Spinal cord (tissue), 9 donors: ENCODE measurements at regions not wholly inside any gene's neighbourhood (a gene's known extent, or its start where the extent isn't known, plus 50 kb on each side); places are given as distances from the start of the nearest gene placed in this dataset.
"Not testable (repeated sequence)": the region's sequence is repeated elsewhere in the genome, so short reads cannot be mapped to it uniquely, and the experiment has no call there.

Experiments
- DNase-seq, 6 donors: peaks; one replicate each; pipeline versions ENCODE4 v3.0.0 to v3.0.0-alpha.2; 2013 to 2015; ENCODE audit warnings: low spot score in 6 of 6, low read depth in 4 of 6
- H3K27ac ChIP-seq: one replicate; pipeline ENCODE4 v1.5.1; 2013; ENCODE audit warnings: low read depth, low read length, control low read depth
- H3K27me3 ChIP-seq: one replicate; pipeline ENCODE4 v1.6.1; 2013; ENCODE audit warnings: low read length; ENCODE audit not compliant: control insufficient read depth, insufficient read depth
- H3K36me3 ChIP-seq: one replicate; pipeline ENCODE4 v1.6.1; 2013; ENCODE audit warnings: low read length; ENCODE audit not compliant: control insufficient read depth, insufficient read depth
- H3K4me1 ChIP-seq: one replicate; pipeline ENCODE4 v1.6.1; 2013; ENCODE audit warnings: low read length; ENCODE audit not compliant: control insufficient read depth, insufficient read depth
- H3K4me3 ChIP-seq: one replicate; pipeline ENCODE4 v1.5.1; 2013; ENCODE audit warnings: low read depth, low read length, control low read depth
- H3K9me3 ChIP-seq: one replicate; pipeline ENCODE4 v1.6.1; 2013; ENCODE audit warnings: low read length; ENCODE audit not compliant: control insufficient read depth, insufficient read depth
- WGBS: methylation state at CpG from one replicate; pipeline ENCODE4 v1.1.5; 2013; ENCODE audit warnings: missing lambda C conversion rate; ENCODE audit not compliant: insufficient coverage; 5-methylcytosine and 5-hydroxymethylcytosine counted together
- donor health status: healthy.

DNA sequence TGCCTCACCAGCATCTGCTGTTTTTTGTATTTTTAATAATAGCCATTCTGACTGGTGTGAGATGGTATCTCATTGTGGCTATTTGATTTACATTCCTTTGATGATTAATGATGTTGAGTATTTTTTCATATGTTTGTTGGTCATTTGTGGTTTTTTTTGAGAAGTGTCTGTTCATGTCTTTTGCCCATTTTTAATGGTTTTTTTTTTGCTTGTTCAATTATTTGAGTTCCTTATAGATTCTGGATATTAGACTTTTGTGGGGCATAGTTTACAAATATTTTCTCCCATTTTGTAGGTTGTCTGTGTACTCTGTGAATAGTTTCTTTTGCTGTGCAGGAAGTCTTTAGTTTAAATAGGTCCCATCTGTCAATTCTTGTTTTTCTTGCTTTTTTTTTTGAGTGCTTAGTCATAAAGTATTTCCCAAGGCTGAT lies 148.1 kb downstream of the NPR3 start:
- no peaks in the 10 kb centered on the region for H3K27me3 ChIP-seq
- H3K9me3 ChIP-seq = peaks cover 6% of the 10 kb centered on the region
- no peak overlapping the region for H3K27ac ChIP-seq
- no peaks in the 10 kb centered on the region for H3K4me1 ChIP-seq
- no peaks in the 10 kb centered on the region for H3K36me3 ChIP-seq
- no peak overlapping the region for H3K4me3 ChIP-seq
- no peak for DNase-seq

DNA sequence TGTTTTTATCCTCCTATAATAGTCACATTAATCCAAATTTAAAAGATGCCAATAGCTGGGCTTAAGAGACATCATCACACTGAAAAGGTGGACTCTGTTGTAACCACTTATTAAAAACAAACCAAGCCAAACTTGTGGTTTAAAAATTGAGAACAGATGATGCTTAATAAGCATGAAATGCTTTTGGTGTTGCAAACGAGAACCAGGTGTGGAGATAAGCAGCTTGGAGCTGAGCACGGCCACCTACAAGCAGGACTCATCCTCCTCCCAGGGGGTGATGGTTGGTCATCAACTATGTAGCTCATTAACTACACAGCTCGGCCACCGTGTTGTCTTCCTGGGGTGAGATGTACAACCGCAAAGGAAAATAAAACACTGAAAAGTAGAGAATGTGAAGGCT lies 154.4 kb downstream of the NPR3 start:
- H3K36me3 ChIP-seq = no peaks in the 10 kb centered on the region
- DNase-seq = peak in 1 of 6 donors; percentile 14
- no peak overlapping the region for H3K4me3 ChIP-seq
- H3K9me3 ChIP-seq = no peaks in the 10 kb centered on the region
- WGBS = no CpG with 5 or more reads among the region's 5 CpGs
- no peaks in the 10 kb centered on the region for H3K4me1 ChIP-seq
- no peaks in the 10 kb centered on the region for H3K27me3 ChIP-seq
- H3K27ac ChIP-seq = no peak overlapping the region

DNA sequence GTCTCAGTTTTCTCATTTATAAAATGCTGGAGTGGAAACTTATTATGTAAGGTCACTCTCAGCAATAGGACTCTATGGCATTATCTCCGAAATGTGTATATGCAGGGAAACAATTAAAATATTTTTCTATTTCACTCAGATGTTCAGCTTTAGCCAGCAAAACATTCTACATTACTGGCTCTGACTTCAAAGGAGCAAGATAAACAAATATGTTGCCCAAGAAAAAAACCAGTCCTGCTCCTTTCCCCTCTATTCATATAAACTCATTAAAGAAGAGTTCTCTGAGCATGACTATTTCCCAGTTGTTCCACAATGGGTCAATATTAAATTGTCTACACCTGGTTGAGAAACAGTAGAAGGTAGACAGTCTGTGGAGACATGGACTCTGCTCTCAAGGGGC lies 155.0 kb downstream of the NPR3 start:
- H3K27me3 ChIP-seq = no peaks in the 10 kb centered on the region

DNA sequence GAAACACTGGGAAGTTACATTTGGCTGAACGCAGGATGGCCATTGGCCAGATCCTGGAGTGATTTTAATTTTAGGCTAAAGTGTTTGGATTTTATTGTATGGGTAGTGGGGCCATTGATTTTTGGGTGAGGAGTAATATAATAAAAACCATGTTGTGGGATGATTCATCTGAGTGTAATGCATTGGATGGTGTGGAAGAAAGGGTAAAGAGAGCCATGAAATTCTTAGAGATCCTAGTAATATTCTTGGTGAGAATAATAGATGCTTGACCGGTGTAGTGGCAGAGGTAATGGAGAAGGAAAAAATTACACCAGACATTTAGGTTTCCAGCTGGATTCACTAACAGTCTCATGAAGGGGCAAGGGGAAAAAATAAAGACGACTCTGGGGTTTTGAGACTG lies 158.1 kb downstream of the NPR3 start:
- Histone ChIP-seq H3K36me3 (no peaks in the 10 kb centered on the region), H3K27ac (no peak overlapping the region), H3K4me3 (no peak overlapping the region), H3K9me3 (no peaks in the 10 kb centered on the region), H3K27me3 (no peaks in the 10 kb centered on the region), H3K4me1 (no peaks in the 10 kb centered on the region)
- DNase-seq = no peak
- 89% methylated on average over 3 of the region's 3 CpGs for WGBS

More for the DNA sequence above, 155.0 kb downstream of the NPR3 start:
- no peaks in the 10 kb centered on the region for H3K4me1 ChIP-seq
- H3K27ac ChIP-seq = no peak overlapping the region
- H3K9me3 ChIP-seq = no peaks in the 10 kb centered on the region
- no peak for DNase-seq
- WGBS = no CpG with 5 or more reads among the region's 1 CpG
- no peak overlapping the region for H3K4me3 ChIP-seq
- no peaks in the 10 kb centered on the region for H3K36me3 ChIP-seq

DNA sequence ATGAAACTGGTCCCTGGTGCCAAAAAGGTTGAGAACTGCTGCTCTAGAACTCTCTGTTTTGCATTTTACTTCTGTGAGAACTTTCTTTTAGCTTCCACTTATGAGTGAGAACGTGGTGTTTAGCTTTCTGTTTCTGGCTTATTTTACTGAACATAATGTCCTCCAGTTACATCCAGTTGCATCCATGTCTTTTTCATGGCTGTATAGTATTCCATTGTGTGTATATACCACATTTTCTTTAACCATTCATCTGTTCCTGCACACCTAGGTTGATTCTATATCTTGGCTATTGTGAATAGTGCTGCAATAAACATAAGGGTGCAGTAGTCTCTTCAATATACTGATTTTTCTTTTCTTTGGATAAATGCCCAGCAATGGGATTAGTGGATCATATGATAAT lies 165.7 kb downstream of the NPR3 start:
- WGBS = no CpG with 5 or more reads among the region's 1 CpG
- DNase-seq = no peak
- Histone ChIP-seq H3K27ac (no peak overlapping the region), H3K27me3 (no peaks in the 10 kb centered on the region), H3K4me3 (no peak overlapping the region), H3K9me3 (peaks cover 4% of the 10 kb centered on the region), H3K4me1 (no peaks in the 10 kb centered on the region), H3K36me3 (no peaks in the 10 kb centered on the region)

DNA sequence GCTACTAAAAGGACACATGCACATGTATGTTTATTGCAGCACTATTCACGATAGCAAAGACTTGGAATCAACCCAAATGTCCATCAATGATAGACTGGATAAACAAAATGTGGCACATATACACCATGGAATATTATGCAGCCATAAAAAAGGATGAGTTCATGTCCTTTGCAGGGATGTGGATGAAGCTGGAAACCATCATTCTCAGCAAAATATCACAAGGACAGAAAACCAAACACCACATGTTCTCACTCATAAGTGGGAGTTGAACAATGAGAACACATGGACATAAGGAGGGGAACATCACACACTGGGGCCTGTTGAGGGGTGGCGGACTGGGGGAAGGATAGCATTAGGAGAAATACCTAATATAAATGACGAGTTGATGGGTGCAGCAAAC lies 168.2 kb downstream of the NPR3 start:
- H3K9me3 ChIP-seq, H3K27ac ChIP-seq: not testable (repeated sequence)

DNA sequence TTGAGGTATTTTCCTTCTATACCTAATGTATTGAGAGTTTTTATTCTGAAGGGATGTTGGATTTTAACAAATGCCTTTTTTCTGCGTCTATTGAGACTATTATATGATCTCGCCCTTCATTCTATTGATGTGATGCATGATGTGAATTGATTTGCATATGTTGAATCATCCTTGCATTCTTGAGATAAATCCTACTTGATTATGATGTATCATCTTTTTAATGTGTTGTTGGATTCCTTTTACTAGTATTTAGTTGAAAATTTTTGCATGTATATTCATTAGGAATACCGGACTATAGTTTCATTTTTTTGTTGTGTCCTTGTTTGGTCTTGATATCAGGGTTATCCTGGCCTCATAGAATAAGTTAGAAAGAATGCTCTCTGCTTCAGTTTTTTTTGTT lies 169.7 kb downstream of the NPR3 start:
- H3K36me3 ChIP-seq = no peaks in the 10 kb centered on the region
- DNase-seq = no peak
- H3K4me1 ChIP-seq = no peaks in the 10 kb centered on the region
- H3K4me3 ChIP-seq = no peak overlapping the region
- no peaks in the 10 kb centered on the region for H3K27me3 ChIP-seq
- H3K9me3 ChIP-seq = peaks cover 4% of the 10 kb centered on the region
- no CpG with 5 or more reads among the region's 3 CpGs for WGBS
- H3K27ac ChIP-seq = no peak overlapping the region

More for the DNA sequence above, 168.2 kb downstream of the NPR3 start:
- not testable (repeated sequence) for DNase-seq, H3K4me3 ChIP-seq, H3K4me1 ChIP-seq, H3K27me3 ChIP-seq, H3K36me3 ChIP-seq
- no CpG with 5 or more reads among the region's 3 CpGs for WGBS

DNA sequence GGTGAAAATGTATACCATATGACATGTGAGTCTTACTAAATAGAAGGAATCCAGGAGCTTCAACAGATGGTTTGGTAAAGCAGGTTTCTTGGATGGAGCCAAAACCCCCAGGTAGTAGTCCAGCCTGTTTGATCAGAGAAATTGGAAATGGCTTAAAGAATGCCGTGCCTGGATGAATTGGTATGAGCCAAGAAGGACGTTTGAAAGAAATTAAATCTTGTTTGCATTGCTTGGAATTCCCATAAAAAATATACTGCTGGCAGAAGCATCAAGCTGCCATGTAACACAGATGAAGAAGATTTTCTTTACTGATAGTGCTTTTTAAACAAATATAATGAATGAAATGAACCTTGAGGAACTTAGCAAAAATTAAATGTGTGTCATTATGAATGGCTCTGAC lies 176.3 kb downstream of the NPR3 start:
- H3K9me3 ChIP-seq = no peaks in the 10 kb centered on the region
- H3K4me1 ChIP-seq = no peaks in the 10 kb centered on the region
- no peaks in the 10 kb centered on the region for H3K27me3 ChIP-seq
- no peak overlapping the region for H3K4me3 ChIP-seq
- DNase-seq = no peak
- 60% methylated on average over 1 of the region's 2 CpGs for WGBS
- H3K36me3 ChIP-seq = no peaks in the 10 kb centered on the region
- H3K27ac ChIP-seq = no peak overlapping the region

DNA sequence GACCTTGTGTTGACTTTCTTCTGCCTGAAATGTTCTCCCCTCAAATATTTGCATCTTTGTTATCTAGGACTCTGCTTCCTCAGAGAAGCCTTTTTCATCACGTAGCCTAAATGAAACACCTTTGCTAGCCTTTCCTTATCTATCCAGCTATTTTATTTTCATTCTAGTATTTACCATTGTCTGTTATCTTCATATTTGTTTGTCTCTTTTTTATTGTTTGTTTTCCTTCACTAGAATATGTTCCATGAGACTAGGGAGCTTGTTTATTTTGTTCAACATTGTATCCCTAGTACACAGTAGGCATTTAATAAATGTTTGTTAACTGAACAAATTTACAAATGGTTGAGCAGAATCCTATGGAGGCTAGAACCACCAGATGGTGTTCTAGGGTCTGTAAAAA lies 178.0 kb downstream of the NPR3 start:
- H3K4me3 ChIP-seq = no peak overlapping the region
- no CpG with 5 or more reads among the region's 1 CpG for WGBS
- no peaks in the 10 kb centered on the region for H3K4me1 ChIP-seq
- no peaks in the 10 kb centered on the region for H3K27me3 ChIP-seq
- H3K9me3 ChIP-seq = no peaks in the 10 kb centered on the region
- no peaks in the 10 kb centered on the region for H3K36me3 ChIP-seq
- no peak for DNase-seq
- H3K27ac ChIP-seq = no peak overlapping the region

DNA sequence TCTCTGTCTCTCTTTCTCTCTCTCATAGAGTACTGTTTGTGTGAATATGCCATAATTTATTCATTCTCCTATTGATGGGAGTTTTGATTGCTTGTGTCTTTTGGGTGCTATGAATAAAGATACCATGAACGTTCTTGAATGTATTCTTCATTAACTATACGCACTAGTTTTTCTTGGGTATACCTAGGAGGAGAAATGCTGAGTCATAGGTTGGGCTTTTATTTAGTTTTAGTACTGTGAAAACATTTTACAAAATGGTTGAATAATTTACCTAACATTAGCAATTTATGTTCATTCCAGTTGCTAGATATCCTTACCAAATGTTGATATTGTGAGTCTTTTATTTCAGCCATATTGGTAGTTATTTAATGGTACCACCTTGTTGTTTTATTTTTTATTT lies 192.5 kb downstream of the NPR3 start:
- Histone ChIP-seq H3K36me3 (no peaks in the 10 kb centered on the region), H3K4me1 (no peaks in the 10 kb centered on the region), H3K27me3 (no peaks in the 10 kb centered on the region), H3K9me3 (no peaks in the 10 kb centered on the region), H3K4me3 (no peak overlapping the region), H3K27ac (no peak overlapping the region)
- no CpG with 5 or more reads among the region's 2 CpGs for WGBS
- DNase-seq = no peak
